Type B pancreatic cell (in vitro differentiated cells): ENCODE measurements at regions not wholly inside any gene's neighbourhood (a gene's known extent, or its start where the extent isn't known, plus 50 kb on each side); places are given as distances from the start of the nearest gene placed in this dataset.

ENCODE experiments used
- DNase-seq: peaks from one replicate; pipeline ENCODE4 v3.0.0; 2021; ENCODE audit warnings: mixed read lengths; ENCODE audit not compliant: unreplicated experiment; ENCODE audit errors: extremely low spot score
- H3K27ac Mint-ChIP-seq: 2 replicates; pipeline ENCODE4 v1.8.0; 2021; ENCODE audit warnings: mild to moderate bottlenecking, mixed read lengths
- H3K27me3 Mint-ChIP-seq: 2 replicates; pipeline ENCODE4 v1.8.0; 2021; ENCODE audit warnings: mixed read lengths
- H3K36me3 Mint-ChIP-seq: 2 replicates; pipeline ENCODE4 v1.8.0; 2021; ENCODE audit warnings: mixed read lengths
- H3K4me1 Mint-ChIP-seq: one replicate; pipeline ENCODE4 v1.8.0; 2021; ENCODE audit warnings: mixed read lengths; ENCODE audit not compliant: unreplicated experiment
- H3K4me3 Mint-ChIP-seq: 2 replicates; pipeline ENCODE4 v1.8.0; 2021; ENCODE audit warnings: mild to moderate bottlenecking, mixed read lengths
- H3K9me3 Mint-ChIP-seq: 2 replicates; pipeline ENCODE4 v1.8.0; 2021; ENCODE audit warnings: mixed read lengths
- TF ChIP-seq, protein P1 (sequence below): fragments of 200-600 bp; sonication (generic); conservative IDR thresholded peaks from 2 replicates; pipeline ENCODE4 v1.5.0; 2021; ENCODE audit warnings: antibody characterized with exemption, mild to moderate bottlenecking

DNA sequence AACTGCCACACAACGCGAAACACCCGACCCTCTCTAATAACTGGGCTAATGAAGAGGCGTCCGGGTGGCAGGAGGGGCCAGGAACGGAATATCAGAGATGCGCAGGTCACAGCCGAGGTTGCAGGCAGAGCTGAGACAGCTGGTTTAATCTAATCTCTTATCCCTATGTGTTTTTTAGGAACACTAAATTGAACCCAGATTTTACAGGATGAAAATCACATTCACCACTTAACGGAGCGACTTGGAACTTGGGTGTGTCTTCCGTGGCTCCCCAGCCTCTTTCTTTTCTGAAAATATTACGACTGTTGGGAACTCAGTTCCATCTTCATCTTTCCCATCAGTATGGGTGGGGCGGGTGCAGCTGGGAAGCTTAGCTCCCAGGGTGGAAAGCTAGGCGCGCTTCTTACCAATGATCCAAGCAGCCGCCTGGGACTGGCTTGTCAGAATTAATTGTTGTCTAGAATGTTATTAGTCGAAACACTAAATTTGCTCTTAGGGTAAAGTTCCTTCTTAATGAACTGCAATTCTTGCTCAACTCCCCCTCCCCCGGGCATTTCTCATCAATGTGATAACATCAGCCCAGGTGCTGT lies 92.5 kb downstream of the IRX2 start:
- H3K27me3 Mint-ChIP-seq, result peaks cover 57% of the 10 kb centered on the region
- no peaks in the 10 kb centered on the region for H3K9me3 Mint-ChIP-seq

DNA sequence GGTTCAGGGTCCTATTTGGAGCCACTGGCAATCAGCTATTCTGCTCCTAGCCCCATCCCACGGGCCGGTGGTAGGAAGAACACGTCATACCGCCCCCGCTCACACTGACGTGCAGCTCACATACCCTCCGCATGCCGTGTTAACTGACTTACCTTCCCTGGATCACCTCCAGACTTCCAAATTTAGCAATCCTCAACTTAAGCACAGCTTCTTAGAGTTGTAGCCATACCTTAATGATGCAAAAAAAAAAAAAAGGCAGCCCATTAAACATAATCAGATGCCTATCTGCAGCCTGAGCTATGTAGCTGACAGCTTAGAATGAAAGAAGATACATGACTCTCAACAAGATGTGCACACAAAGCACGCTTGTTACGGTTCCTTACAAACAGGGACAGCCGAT lies 93.0 kb downstream of the IRX2 start:
- Mint-ChIP-seq H3K36me3 (no peaks in the 10 kb centered on the region), H3K9me3 (no peaks in the 10 kb centered on the region), H3K4me1 (peaks cover 25% of the 10 kb centered on the region), H3K27me3 (peaks cover 57% of the 10 kb centered on the region), H3K4me3 (peak overlapping the region; percentile 70), H3K27ac (peak overlapping the region; percentile 12)
- DNase-seq, result no peak
- TF ChIP-seq, protein P1, sequence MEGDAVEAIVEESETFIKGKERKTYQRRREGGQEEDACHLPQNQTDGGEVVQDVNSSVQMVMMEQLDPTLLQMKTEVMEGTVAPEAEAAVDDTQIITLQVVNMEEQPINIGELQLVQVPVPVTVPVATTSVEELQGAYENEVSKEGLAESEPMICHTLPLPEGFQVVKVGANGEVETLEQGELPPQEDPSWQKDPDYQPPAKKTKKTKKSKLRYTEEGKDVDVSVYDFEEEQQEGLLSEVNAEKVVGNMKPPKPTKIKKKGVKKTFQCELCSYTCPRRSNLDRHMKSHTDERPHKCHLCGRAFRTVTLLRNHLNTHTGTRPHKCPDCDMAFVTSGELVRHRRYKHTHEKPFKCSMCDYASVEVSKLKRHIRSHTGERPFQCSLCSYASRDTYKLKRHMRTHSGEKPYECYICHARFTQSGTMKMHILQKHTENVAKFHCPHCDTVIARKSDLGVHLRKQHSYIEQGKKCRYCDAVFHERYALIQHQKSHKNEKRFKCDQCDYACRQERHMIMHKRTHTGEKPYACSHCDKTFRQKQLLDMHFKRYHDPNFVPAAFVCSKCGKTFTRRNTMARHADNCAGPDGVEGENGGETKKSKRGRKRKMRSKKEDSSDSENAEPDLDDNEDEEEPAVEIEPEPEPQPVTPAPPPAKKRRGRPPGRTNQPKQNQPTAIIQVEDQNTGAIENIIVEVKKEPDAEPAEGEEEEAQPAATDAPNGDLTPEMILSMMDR, result no peak

More for the DNA sequence above, 92.5 kb downstream of the IRX2 start:
- Mint-ChIP-seq H3K27ac (peak overlapping the region; percentile 12), H3K4me1 (peaks cover 25% of the 10 kb centered on the region), H3K4me3 (peak overlapping the region; percentile 70), H3K36me3 (no peaks in the 10 kb centered on the region)
- DNase-seq, result no peak
- TF ChIP-seq, protein P1, result no peak

DNA sequence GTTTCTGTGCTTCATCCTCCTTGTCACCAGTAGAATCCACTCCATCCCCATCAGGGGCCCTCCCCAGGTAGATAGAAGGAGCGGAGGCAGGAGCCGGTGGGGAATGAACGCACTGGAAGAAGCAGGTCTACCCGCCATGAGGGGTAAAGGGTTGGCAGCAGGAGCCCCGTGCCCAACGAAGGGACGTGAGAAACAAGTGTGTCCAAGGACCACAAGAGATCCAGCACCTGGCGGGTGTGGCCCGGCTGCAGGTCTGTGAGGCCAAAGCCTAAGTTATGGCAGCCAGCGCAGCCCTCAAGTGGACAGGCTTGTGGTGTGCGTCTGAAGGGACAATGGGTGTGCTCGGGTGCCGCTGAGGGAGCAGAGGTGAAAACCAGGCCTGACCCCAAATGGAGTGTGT lies 94.3 kb downstream of the IRX2 start:
- Mint-ChIP-seq H3K36me3 (no peaks in the 10 kb centered on the region), H3K4me3 (no peak overlapping the region), H3K27me3 (peaks cover 65% of the 10 kb centered on the region), H3K4me1 (peaks cover 25% of the 10 kb centered on the region), H3K9me3 (no peaks in the 10 kb centered on the region), H3K27ac (no peak overlapping the region)
- no peak for DNase-seq
- TF ChIP-seq, protein P1, result no peak

DNA sequence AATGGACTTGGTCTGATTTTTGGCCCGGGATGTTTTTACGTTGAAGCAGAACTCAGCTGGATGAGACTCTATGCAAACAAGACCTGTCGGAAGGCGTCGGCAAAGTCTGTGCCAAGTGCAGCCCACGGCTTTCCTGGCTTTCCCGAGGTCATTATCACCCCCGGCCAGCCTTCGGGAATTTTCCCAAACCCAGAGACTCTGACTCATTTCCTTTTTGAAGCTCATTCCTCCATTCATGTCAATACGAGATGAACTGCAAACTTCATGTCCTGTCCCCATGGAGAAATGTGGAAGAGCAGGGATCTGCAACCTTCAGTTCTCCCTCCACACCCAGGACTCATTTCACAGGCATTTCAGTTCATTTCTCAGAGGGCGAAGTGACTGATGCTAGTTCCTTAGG lies 95.3 kb downstream of the IRX2 start:
- DNase-seq, result no peak
- TF ChIP-seq, protein P1, result no peak
- Mint-ChIP-seq H3K4me1 (peaks cover 25% of the 10 kb centered on the region), H3K4me3 (no peak overlapping the region), H3K36me3 (no peaks in the 10 kb centered on the region), H3K27me3 (peaks cover 60% of the 10 kb centered on the region), H3K27ac (no peak overlapping the region), H3K9me3 (no peaks in the 10 kb centered on the region)

DNA sequence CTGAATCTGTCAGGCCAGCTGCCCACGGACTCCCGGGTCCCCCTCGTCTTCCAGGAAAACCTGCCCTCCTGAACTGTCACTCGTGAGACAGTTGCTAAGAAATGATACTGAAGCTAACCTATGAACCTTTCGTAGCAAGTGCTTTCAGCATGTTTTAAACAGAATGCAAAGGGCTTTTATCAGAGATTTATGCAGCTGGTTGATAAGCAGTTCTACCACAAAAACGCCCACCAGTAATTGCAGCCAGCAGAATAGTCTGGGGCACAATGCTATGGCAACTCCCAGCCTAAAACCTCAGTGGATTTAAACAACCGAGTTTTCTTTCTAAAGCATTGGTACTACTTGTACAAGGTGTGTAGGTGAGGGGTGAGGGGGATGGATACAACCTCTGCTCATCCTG lies 97.5 kb downstream of the IRX2 start:
- no peaks in the 10 kb centered on the region for H3K36me3 Mint-ChIP-seq
- H3K4me1 Mint-ChIP-seq, result peaks cover 15% of the 10 kb centered on the region
- DNase-seq, result no peak
- TF ChIP-seq, protein P1, result no peak
- H3K27ac Mint-ChIP-seq, result no peak overlapping the region
- H3K27me3 Mint-ChIP-seq, result peaks cover 54% of the 10 kb centered on the region
- H3K9me3 Mint-ChIP-seq, result no peaks in the 10 kb centered on the region
- no peak overlapping the region for H3K4me3 Mint-ChIP-seq

DNA sequence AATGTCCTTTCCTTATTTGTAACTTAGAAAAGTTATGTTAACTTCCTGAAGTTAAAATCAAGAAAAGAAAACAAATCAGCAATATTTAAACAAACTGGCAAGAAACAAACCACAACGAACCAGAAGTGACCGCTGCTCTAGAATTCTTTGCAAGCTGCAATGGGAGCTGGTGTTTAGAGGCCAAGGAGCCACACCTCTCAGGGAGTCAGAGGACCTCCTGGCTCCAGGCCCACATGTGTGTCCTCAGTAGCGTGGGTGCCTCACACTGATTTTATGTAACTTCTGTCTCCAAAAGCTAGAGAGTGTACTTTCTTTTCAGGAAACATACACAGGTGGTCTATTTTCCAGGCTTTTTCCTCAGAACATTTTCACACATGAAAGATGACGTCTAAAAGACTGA lies 100.4 kb downstream of the IRX2 start:
- Mint-ChIP-seq H3K27ac (no peak overlapping the region), H3K4me3 (no peak overlapping the region), H3K4me1 (peaks cover 5% of the 10 kb centered on the region), H3K36me3 (no peaks in the 10 kb centered on the region), H3K27me3 (peaks cover 58% of the 10 kb centered on the region), H3K9me3 (no peaks in the 10 kb centered on the region)
- TF ChIP-seq, protein P1, result no peak
- no peak for DNase-seq
